ENCODE measurements at regions not wholly inside any gene's neighbourhood (a gene's known extent, or its start where the extent isn't known, plus 50 kb on each side); places are given as distances from the start of the nearest gene placed in this dataset.

DNA sequence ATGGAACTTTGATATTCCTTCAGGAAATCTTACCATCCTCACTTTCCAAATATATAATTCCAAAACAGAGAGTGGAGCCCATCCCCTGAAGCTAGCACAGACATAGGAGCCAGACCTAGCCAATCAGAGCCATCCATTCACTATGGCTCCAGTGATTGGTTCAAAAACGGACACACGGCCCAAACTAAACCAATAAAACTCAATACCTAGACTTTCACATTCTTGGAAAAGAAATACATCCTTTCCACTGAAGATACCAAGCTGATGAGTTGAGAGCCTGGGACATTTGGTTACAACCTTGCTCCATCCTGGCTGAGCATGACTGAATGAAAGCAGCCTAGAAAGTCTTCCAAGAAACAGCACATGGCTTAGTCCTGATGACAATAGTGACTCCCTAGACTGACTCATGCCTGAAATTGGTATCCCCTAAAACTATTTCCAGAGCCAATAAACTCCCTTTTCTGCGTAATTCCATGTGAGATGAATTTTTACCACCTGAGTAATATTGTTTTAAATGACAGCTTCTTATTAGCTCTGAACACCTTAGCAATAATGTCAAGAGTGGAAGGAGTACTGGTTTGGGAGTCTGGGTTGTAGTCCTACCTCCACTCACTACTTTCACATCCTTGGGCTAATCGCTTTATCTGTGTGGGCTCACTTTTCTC lies 189.6 kb upstream of the LNX1 start:
- DNase-seq (ENCODE audit: low spot score in 2 of 2) = no peak
- no peak for FAIRE-seq

DNA sequence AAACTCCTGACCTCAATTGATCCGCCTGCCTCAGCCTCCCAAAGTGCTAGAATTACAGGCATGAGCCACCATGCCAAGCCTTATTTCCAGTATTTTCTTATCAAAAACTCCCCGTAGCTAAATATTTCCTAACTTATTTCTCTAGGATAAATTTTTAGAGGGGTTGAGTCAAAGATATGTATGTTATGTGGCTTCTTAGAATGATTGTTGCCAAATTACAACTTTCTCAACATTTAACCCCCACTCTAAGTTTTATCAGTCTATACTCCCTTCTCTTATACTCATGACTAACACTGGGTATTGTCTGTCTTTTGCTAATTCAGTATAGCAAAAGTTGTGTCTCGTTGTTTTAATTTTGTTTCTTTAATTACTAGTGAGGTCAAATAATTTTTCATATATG lies 187.7 kb upstream of the LNX1 start:
- FAIRE-seq (no peak), DNase-seq (ENCODE audit: low spot score in 2 of 2) (no peak)

GRCh38 chr4:53778155-53778554 lies 186.9 kb upstream of the LNX1 start:
- no peak for FAIRE-seq

GRCh38 chr4:53777244-53777984 lies 186.1 kb upstream of the LNX1 start:
- DNase-seq (ENCODE audit: low spot score in 2 of 2) (no peak), FAIRE-seq (no peak)

More at GRCh38 chr4:53778155-53778554, 186.9 kb upstream of the LNX1 start:
- DNase-seq (ENCODE audit: low spot score in 2 of 2) = no peak

DNA sequence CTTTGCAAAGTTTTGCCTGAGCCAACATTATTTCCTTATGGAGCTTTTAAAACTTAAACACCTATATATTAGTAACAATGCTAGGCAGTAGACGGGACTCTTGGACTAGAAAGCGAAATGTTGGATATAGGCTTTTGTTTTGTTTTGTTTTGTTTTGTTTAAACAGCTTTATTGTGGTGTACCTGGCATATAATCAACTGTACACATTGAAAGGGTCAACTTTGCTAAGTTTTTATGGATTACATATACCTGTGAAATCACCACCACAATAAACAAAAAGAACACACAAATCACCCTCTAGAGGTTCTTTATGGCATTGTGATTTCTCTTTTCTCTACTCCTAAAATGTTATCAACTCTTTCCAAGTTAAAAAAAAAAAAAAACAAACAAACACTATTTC lies 184.9 kb upstream of the LNX1 start:
- FAIRE-seq = no peak
- DNase-seq (ENCODE audit: low spot score in 2 of 2) = no peak

DNA sequence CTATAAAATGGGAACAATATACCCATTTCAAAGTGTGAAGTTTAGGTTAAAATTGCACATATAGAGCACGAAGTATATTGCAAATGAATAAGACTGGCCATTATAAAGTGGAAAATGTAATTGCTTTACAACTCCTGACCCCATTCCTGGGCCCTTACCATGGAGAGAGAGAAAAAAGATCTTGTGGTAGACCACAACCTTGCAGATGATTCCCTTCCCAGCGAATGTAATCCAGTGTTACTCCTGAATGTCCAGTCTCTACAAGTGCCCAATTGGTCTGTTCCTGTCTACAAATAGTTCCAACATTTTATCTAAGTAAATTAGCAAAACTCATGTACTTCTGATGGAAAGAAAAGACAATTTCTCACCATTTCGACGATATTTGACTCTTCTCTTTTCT lies 184.1 kb upstream of the LNX1 start:
- FAIRE-seq = no peak
- no peak for DNase-seq (ENCODE audit: low spot score in 2 of 2)

DNA sequence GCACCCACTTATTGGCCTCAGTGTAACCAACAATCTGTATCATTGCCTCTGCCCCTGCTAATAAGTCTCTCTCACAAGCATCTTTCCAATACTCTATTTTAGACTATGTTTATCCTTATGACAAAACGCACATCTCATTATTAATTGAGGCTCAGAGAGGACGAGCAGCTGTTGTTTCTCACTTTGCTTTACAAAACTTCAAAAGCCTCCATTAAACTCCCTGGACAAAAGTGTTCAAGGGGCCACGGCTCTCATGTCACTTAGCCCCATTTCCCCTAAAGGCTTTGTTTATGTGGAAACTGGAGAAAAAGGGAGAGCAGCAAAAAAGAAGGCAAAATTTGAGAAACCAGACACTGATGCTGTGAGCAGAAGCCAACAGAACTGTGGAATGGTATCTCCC lies 180.0 kb upstream of the LNX1 start:
- FAIRE-seq = no peak

GRCh38 chr4:53767482-53767881 lies 176.2 kb upstream of the LNX1 start:
- FAIRE-seq (no peak), DNase-seq (ENCODE audit: low spot score in 2 of 2) (no peak)

More for the DNA sequence above, 180.0 kb upstream of the LNX1 start:
- no peak for DNase-seq (ENCODE audit: low spot score in 2 of 2)

GRCh38 chr4:53764761-53765490 lies 173.6 kb upstream of the LNX1 start:
- FAIRE-seq = no peak
- no peak for DNase-seq (ENCODE audit: low spot score in 2 of 2)

DNA sequence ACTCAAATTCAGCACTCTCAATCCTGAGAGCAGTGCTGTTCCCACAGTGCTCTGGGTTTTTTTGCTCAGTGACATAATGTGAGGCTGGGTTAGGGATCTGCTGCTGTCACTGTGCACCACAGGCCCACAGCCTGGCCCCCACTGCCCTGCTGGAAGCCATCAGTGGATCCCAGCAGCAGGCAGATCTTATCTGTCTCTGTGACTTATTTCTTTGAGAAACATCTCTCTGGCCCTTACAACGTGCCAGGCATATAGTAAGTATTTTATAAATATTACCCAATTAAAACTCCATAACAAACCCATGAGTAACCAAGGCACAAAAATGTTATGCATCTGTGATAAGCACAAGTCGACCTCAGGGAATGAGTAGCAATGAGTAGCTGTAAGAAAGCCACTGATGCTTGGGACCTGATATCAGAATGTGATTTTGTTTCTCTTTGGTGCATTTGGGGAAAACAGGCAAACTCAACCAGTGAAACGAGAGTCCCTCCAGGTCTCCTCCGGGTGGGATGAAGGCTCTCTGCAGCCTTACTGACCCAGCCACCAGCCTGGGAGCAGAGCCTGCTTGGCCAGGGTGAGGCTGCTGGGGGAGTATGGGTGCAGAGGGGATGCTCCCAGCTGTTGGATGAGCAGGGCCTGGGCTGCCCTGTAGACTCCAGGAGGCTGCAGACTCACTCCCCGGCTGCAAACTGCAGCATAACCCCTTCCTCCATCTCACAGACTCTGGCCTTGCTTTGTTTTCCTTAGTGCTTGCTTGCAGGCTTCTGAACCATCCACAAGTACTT lies 172.7 kb upstream of the LNX1 start:
- FAIRE-seq (no peak), DNase-seq (ENCODE audit: low spot score in 2 of 2) (no peak)

DNA sequence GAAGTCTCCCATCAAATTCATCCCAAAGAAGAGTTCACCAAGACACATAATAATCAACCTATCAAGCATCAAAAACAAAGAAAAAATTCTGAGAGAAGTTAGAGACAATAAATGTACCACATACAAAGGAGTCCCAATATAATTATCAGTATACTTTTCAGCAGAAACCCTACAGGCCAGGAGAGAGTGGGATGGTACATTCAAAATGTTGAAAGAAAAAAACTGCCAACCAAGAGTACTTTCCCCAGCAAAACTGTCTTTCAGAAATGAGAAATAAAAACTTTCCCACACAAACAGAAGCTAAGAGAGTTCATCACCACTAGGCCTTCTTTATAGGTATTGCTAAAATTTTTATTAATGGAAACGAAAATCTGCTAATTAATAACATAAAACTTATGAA lies 164.4 kb upstream of the LNX1 start:
- FAIRE-seq (no peak), DNase-seq (ENCODE audit: low spot score in 2 of 2) (no peak)

DNA sequence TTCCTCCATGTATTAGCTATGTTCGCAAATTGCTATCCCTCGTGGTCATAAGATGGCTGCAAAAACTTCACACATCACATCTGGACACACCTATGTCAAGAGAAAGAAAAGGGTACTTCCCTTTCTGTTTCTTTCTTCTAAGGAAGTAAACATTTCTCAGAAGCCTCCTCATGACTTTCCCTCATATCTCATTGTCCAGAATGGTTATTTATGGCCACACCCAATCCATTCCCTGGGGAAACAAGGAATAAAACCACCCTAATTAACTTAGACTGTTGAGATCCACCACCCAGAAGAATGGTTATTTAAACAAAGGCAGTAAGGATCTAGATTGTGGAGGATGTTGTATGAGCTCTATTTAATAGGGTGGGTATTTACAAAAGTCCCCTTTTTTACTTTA lies 160.8 kb upstream of the LNX1 start:
- FAIRE-seq = no peak
- no peak for DNase-seq (ENCODE audit: low spot score in 2 of 2)

- FAIRE-seq = no peak
- DNase-seq (ENCODE audit: low spot score in 2 of 2) = no peak
Observed at GRCh38 chr4:53748328-53748772, 157.1 kb upstream of the LNX1 start.

GRCh38 chr4:53747401-53747800 lies 156.1 kb upstream of the LNX1 start:
- no peak for FAIRE-seq
- no peak for DNase-seq (ENCODE audit: low spot score in 2 of 2)

GRCh38 chr4:53744446-53745160 lies 153.3 kb upstream of the LNX1 start:
- FAIRE-seq = no peak

DNA sequence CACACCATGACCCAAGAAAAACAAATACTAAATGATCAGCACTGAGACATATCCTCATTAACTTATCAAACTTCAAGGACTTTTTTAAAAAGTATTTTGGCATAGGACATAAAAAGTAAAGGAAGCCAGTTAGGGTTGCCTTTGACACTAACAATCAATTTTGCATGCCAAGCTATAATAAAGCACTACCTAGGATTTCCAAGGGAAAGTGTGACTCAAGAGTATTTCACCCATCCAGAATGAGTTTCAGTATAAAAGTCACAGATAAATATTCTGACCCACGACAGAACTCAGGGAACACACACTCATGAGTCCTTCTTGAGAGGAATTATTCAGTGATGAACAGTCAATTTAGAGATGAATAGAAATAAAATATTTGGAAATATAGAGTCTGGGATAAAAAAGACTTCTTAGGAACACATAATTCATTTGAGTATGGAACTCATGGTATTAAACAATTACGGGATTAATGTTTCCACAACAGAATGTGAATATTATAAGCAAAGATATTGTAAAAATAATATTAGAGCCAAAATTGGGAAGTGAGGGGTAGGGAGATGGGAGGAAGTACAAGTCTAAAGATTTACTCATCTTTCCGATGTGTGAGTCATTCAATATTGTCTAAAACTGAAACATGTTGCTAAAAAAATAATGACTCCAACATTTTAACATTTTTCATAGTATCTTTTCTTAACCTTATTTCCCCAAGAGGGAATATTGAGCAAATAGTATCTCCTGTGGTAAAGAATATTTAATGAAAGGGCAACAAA lies 143.5 kb upstream of the LNX1 start:
- no peak for FAIRE-seq
- no peak for DNase-seq (ENCODE audit: low spot score in 2 of 2)

More at GRCh38 chr4:53744446-53745160, 153.3 kb upstream of the LNX1 start:
- no peak for DNase-seq (ENCODE audit: low spot score in 2 of 2)

- FAIRE-seq (no peak), DNase-seq (ENCODE audit: low spot score in 2 of 2) (no peak)
Observed at GRCh38 chr4:53734182-53734581, 142.9 kb upstream of the LNX1 start.

DNA sequence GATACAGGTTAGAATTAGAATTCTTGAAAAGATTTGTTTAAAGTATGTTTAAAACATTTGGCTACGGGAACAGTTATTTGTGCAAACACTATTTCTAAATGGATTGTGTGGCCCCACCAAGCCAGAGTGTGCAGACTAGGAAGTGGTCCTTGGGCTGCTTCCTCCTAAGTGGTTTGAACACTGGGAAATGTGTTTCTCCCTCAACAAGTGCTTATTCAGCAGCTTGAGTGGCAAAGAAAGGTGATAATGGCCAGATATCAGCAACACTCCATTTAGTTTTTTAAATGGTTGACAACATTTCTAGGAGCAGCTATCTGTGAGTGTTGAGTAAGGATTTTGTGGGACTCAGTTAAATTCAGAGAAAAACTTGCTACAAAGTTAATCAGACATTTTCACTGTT lies 141.4 kb upstream of the LNX1 start:
- FAIRE-seq (no peak), DNase-seq (ENCODE audit: low spot score in 2 of 2) (no peak)

Measured in frontal cortex (tissue), 3 donors.